ENCODE measurements at regions not wholly inside any gene's neighbourhood (a gene's known extent, or its start where the extent isn't known, plus 50 kb on each side); places are given as distances from the start of the nearest gene placed in this dataset.

GRCh38 chr4:126779436-126780166, 853.2 kb upstream of the INTU start:
- H3K9me3 ChIP-seq = peaks cover 0 to 10% (median 0%) of the 10 kb centered on the region in 8 donors
- H3K4me3 ChIP-seq = no peak overlapping the region
- no peaks in the 10 kb centered on the region for H3K36me3 ChIP-seq
- intact Hi-C loops (cut with DNase I; ENCODE audit: low total_unique reads) = no loop called here
- 90 to 93% (median 92%) methylated on average over 22 of the region's 22 CpGs for WGBS, 5 donors
- H3K27me3 ChIP-seq (replicated peaks in 1 of 7) = no peaks in the 10 kb centered on the region
- DNase-seq = no peak
- H3K4me1 ChIP-seq = no peaks in the 10 kb centered on the region
- TF ChIP-seq POLR2A (IDR thresholded peaks at IDR 0.05) (no peak), POLR2AphosphoS5 (IDR thresholded peaks at IDR 0.05) (no peak), CTCF (IDR thresholded peaks at IDR 0.05 in 8 of 11, conservative IDR thresholded peaks at IDR 0.05 in 3 of 11) (no peak)
- H3K27ac ChIP-seq = no peak overlapping the region

- DNase-seq = no peak
- TF ChIP-seq CTCF (IDR thresholded peaks at IDR 0.05 in 8 of 11, conservative IDR thresholded peaks at IDR 0.05 in 3 of 11) = no peak
- no peak for TF ChIP-seq POLR2AphosphoS5 (IDR thresholded peaks at IDR 0.05)
- no peak for TF ChIP-seq POLR2A (IDR thresholded peaks at IDR 0.05)
- H3K27ac ChIP-seq = no peak overlapping the region
- 70 to 85% (median 78%) methylated on average over 2 of the region's 2 CpGs for WGBS, 5 donors
- H3K4me3 ChIP-seq = no peak overlapping the region
- H3K36me3 ChIP-seq = no peaks in the 10 kb centered on the region
- H3K4me1 ChIP-seq = no peaks in the 10 kb centered on the region
- peaks cover 0 to 6% (median 0%) of the 10 kb centered on the region in 8 donors for H3K9me3 ChIP-seq
- no peaks in the 10 kb centered on the region for H3K27me3 ChIP-seq (replicated peaks in 1 of 7)
- intact Hi-C loops (cut with DNase I; ENCODE audit: low total_unique reads) = no loop called here
Observed at GRCh38 chr4:126783191-126783590, 849.6 kb upstream of the INTU start.

- H3K4me3 ChIP-seq = no peak overlapping the region
- H3K36me3 ChIP-seq = no peaks in the 10 kb centered on the region
- H3K27ac ChIP-seq = no peak overlapping the region
- DNase-seq = no peak
- no peaks in the 10 kb centered on the region for H3K4me1 ChIP-seq
- H3K27me3 ChIP-seq (replicated peaks in 1 of 7) = no peaks in the 10 kb centered on the region
- WGBS, 5 donors = 85 to 91% (median 87%) methylated on average over 2 of the region's 2 CpGs
- TF ChIP-seq POLR2AphosphoS5 (IDR thresholded peaks at IDR 0.05) = no peak
- no peak for TF ChIP-seq CTCF (IDR thresholded peaks at IDR 0.05 in 8 of 11, conservative IDR thresholded peaks at IDR 0.05 in 3 of 11)
- no peak for TF ChIP-seq POLR2A (IDR thresholded peaks at IDR 0.05)
- intact Hi-C loops (cut with DNase I; ENCODE audit: low total_unique reads) = no loop called here
- no peaks in the 10 kb centered on the region for H3K9me3 ChIP-seq
Observed at GRCh38 chr4:126784966-126785580, 847.7 kb upstream of the INTU start.

- TF ChIP-seq CTCF (IDR thresholded peaks at IDR 0.05 in 8 of 11, conservative IDR thresholded peaks at IDR 0.05 in 3 of 11) (no peak), POLR2A (IDR thresholded peaks at IDR 0.05) (no peak), POLR2AphosphoS5 (IDR thresholded peaks at IDR 0.05) (no peak)
- no peaks in the 10 kb centered on the region for H3K27me3 ChIP-seq (replicated peaks in 1 of 7)
- H3K36me3 ChIP-seq = no peaks in the 10 kb centered on the region
- no peaks in the 10 kb centered on the region for H3K9me3 ChIP-seq
- intact Hi-C loops (cut with DNase I; ENCODE audit: low total_unique reads) = no loop called here
- DNase-seq = no peak
- no peak overlapping the region for H3K4me3 ChIP-seq
- WGBS, 5 donors = 50 to 69% (median 52%) methylated on average over 1 of the region's 1 CpG
- no peak overlapping the region for H3K27ac ChIP-seq
- H3K4me1 ChIP-seq = no peaks in the 10 kb centered on the region
Observed at GRCh38 chr4:126790633-126791032, 842.1 kb upstream of the INTU start.

Measured in spleen (tissue), 11 donors.